ENCODE measurements at regions not wholly inside any gene's neighbourhood (a gene's known extent, or its start where the extent isn't known, plus 50 kb on each side); places are given as distances from the start of the nearest gene placed in this dataset.

- TF ChIP-seq FOXA1 (IDR thresholded peaks at IDR 0.05) = no peak
- TF ChIP-seq BHLHE40 (IDR thresholded peaks at IDR 0.05; ENCODE audit: borderline replicate concordance) = no peak
- TF ChIP-seq FOXK2 (IDR thresholded peaks at IDR 0.05) = no peak
- TF ChIP-seq SUZ12 (IDR thresholded peaks at IDR 0.05) = no peak
- TF ChIP-seq FOXM1 (IDR thresholded peaks at IDR 0.05; ENCODE audit: borderline replicate concordance) = no peak
- TF ChIP-seq ZNF384 (IDR thresholded peaks at IDR 0.05) = no peak
- no peak for TF ChIP-seq L3MBTL2 (conservative IDR thresholded peaks at IDR 0.05)
- no peak for TF ChIP-seq ELF4 (IDR thresholded peaks at IDR 0.05)
- no peak for TF ChIP-seq SP1 (IDR thresholded peaks at IDR 0.05)
- TF ChIP-seq ARNT (IDR thresholded peaks at IDR 0.05) = no peak
Measured at GRCh38 chr4:138407329-138407728, 165.2 kb upstream of the SLC7A11 start.

All from HEK293T (cell line).